Lower leg skin (tissue), 4 donors: ENCODE measurements at regions not wholly inside any gene's neighbourhood (a gene's known extent, or its start where the extent isn't known, plus 50 kb on each side); places are given as distances from the start of the nearest gene placed in this dataset.
"Not testable (repeated sequence)": the region's sequence is repeated elsewhere in the genome, so short reads cannot be mapped to it uniquely, and the experiment has no call there.

ENCODE experiments used
- DNase-seq, 2 donors: peaks; one replicate each; pipeline ENCODE4 v3.0.0-alpha.2; 2019; ENCODE audit warnings: low spot score in 2 of 2
- H3K4me3 ChIP-seq: fragments of 200-600 bp; sonication (generic); 2 replicates; pipeline ENCODE4 v1.5.1; 2017; ENCODE audit warnings: mild to moderate bottlenecking, low read depth; ENCODE audit not compliant: poor library complexity, severe bottlenecking
- POLR2A ChIP-seq, 2 donors: fragments of 450-650 bp; IDR thresholded peaks; one replicate each; pipeline ENCODE4 v1.6.1; 2016 to 2017; ENCODE audit warnings: antibody characterized with exemption in 2 of 2, mild to moderate bottlenecking in 1 of 2, moderate library complexity in 1 of 2
- WGBS, 2 donors: methylation state at CpG; one replicate each; pipeline ENCODE4 v1.1.5; 2018; 5-methylcytosine and 5-hydroxymethylcytosine counted together
- intact Hi-C: fragments of 100-400 bp; cut with DNase I; formaldehyde crosslinking; loops from one replicate; pipeline ENCODE4 v1.15.0; 2023; ENCODE audit warnings: low total_unique reads
- TF ChIP-seq, protein P1 (sequence below), 3 donors: fragments of 450-650 bp; IDR thresholded peaks; one replicate each; pipeline ENCODE4 v1.5.1; 2016; ENCODE audit warnings: antibody characterized with exemption in 3 of 3, mild to moderate bottlenecking in 3 of 3, moderate library complexity in 2 of 3

DNA sequence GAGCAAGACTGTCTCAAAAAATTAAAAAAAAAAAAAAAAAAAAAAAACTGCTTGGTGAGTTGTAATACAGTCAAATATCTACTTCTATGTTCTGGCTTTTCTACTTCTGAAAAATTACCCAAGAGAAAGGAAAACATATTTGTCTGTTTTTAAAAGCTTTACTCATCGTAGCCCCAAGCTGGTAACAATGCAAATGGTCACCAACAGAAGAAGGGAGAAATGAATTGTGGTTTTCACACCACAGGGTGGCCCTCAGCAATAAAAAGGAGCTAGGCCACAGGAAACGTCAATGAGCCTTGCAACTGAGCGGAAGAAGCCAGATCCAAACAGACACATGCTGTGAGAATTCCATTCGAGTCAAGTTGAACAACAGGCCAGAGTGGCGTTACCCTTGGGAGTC is 121.0 kb downstream of the CDRT15L2 start:
- 50 to 73% methylated on average over 5 of the region's 5 CpGs for WGBS, 2 donors
- H3K4me3 ChIP-seq, intact Hi-C loops, DNase-seq: not testable (repeated sequence)

GRCh38 chr17:20701366-20701765 is 121.8 kb downstream of the CDRT15L2 start:
- intact Hi-C loops, DNase-seq, H3K4me3 ChIP-seq: not testable (repeated sequence)
- 72 to 76% methylated on average over 5 of the region's 5 CpGs for WGBS, 2 donors

DNA sequence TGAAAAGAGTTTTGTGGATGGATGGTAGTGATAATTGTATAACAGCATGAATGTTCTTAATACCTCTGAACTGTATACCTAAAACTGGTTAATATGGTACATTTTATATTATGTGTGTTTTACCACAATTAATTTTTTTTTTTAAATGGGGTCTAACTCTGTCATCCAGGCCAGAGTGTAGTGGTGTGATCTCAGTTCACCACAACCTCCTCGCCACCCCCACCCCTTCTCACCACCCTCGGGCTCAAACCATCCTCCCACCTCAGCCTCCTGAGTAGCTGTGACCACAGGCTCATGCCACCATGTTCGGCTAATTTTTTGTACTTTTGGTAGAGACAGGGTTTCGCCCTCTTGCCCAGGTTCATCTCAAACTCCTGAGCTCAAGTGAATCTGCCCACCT is 123.2 kb downstream of the CDRT15L2 start:
- intact Hi-C loops: no loop called here
- TF ChIP-seq POLR2A (IDR thresholded peaks at IDR 0.05): no peak
- TF ChIP-seq, protein P1, sequence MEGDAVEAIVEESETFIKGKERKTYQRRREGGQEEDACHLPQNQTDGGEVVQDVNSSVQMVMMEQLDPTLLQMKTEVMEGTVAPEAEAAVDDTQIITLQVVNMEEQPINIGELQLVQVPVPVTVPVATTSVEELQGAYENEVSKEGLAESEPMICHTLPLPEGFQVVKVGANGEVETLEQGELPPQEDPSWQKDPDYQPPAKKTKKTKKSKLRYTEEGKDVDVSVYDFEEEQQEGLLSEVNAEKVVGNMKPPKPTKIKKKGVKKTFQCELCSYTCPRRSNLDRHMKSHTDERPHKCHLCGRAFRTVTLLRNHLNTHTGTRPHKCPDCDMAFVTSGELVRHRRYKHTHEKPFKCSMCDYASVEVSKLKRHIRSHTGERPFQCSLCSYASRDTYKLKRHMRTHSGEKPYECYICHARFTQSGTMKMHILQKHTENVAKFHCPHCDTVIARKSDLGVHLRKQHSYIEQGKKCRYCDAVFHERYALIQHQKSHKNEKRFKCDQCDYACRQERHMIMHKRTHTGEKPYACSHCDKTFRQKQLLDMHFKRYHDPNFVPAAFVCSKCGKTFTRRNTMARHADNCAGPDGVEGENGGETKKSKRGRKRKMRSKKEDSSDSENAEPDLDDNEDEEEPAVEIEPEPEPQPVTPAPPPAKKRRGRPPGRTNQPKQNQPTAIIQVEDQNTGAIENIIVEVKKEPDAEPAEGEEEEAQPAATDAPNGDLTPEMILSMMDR (IDR thresholded peaks at IDR 0.05): no peak
- WGBS, 2 donors: 89 to 94% methylated on average over 4 of the region's 4 CpGs
- H3K4me3 ChIP-seq: no peak overlapping the region
- peak in 1 of 2 donors; percentile 49 for DNase-seq

GRCh38 chr17:20703781-20704180 is 124.3 kb downstream of the CDRT15L2 start:
- 90 to 95% methylated on average over 1 of the region's 1 CpG for WGBS, 2 donors
- DNase-seq: no peak
- H3K4me3 ChIP-seq: no peak overlapping the region
- intact Hi-C loops: no loop called here
- TF ChIP-seq, protein P1 (IDR thresholded peaks at IDR 0.05): no peak
- TF ChIP-seq POLR2A (IDR thresholded peaks at IDR 0.05): no peak

GRCh38 chr17:20705186-20705585 is 125.7 kb downstream of the CDRT15L2 start:
- intact Hi-C loops, H3K4me3 ChIP-seq, DNase-seq: not testable (repeated sequence)
- 77 to 88% methylated on average over 1 of the region's 1 CpG for WGBS, 2 donors

DNA sequence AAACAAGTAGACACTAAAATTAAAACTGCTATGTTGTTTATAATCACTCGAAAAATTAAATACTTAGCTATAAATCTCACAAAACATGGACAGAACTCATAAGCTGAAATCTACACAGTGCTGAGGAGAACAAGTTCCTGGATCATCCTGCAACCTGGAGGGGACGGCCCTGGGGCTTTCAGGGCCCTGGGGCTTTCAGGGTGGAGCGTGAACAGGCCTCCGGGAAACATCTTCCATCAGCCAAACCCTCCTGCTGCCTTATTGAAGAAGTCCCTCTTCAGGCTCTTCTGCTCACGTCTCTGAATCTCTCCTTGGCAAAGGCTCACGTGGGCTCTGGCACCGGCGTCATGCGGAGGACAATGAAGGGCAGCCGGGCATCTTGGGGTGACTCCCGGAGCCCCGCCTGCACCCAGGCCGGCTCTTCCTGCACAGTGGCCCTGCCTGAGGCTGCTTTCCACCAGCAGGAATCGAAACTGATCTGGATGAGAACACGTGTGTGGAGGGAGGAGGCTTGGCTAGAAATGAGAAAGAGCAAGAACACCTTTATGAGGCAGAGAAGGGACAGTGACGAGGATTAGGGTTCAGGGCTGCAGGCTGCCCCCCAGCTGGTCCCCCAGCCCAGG is 127.3 kb downstream of the CDRT15L2 start:
- no peak for DNase-seq
- TF ChIP-seq POLR2A (IDR thresholded peaks at IDR 0.05): no peak
- TF ChIP-seq, protein P1 (IDR thresholded peaks at IDR 0.05): no peak
- 26 to 44% methylated on average over 16 of the region's 16 CpGs for WGBS, 2 donors
- intact Hi-C loops: no loop called here
- H3K4me3 ChIP-seq: peak overlapping the region; percentile 3

DNA sequence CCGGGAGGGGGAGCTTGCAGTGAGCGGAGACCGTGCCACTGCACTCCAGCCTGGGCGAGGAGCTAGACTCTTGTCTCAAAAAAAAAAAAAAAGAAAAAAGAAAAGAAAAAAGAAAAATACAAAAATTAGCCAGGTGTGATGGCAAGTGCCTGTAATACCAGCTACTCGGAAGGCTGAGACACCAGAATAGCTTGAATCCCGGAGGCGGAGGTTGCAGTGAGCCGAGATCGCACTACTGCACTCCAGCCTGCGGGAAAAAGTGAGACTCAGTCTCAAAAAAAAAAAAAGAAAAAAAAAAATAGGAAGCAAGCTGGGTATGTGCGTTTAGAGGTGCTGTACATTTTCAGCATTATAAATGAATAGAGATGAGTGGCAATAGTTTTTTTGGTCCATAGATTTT is 129.3 kb downstream of the CDRT15L2 start:
- DNase-seq, intact Hi-C loops: not testable (repeated sequence)
- WGBS, 2 donors: 75 to 80% methylated on average over 11 of the region's 11 CpGs

GRCh38 chr17:20716481-20716880 is 137.0 kb downstream of the CDRT15L2 start:
- 81 to 82% methylated on average over 3 of the region's 3 CpGs for WGBS, 2 donors
- H3K4me3 ChIP-seq, intact Hi-C loops, DNase-seq: not testable (repeated sequence)

More for the DNA sequence above, 129.3 kb downstream of the CDRT15L2 start:
- H3K4me3 ChIP-seq: not testable (repeated sequence)
